A549 (cell line): ENCODE measurements at regions not wholly inside any gene's neighbourhood (a gene's known extent, or its start where the extent isn't known, plus 50 kb on each side); places are given as distances from the start of the nearest gene placed in this dataset.

Experiments used
- CHD2 ChIP-seq: fragments of 150-350 bp; IDR thresholded peaks from 2 replicates; pipeline ENCODE4 v1.6.1; 2014; ENCODE audit warnings: low read length; ENCODE audit not compliant: partially characterized antibody
- EHF ChIP-seq: fragments of 250-450 bp; sonication (Bioruptor Pico); IDR thresholded peaks from 2 replicates; pipeline ENCODE4 v1.5.0; 2020; ENCODE audit warnings: mild to moderate bottlenecking
- HMGXB4 ChIP-seq: fragments of 250-450 bp; sonication (Bioruptor Pico); IDR thresholded peaks from 2 replicates; pipeline ENCODE4 v1.5.0; 2021; ENCODE audit warnings: mild to moderate bottlenecking, moderate library complexity, borderline replicate concordance
- MAX ChIP-seq: IDR thresholded peaks from 2 replicates; pipeline ENCODE4 v1.6.1; 2012
- NR3C1 ChIP-seq: fragments of >200 bp; sonication (Bioruptor Twin); formaldehyde crosslinking; IDR thresholded peaks from 3 replicates; pipeline ENCODE4 v1.6.1; 2017
- PHF8 ChIP-seq: fragments of 200-600 bp; sonication (generic); IDR thresholded peaks from 2 replicates; pipeline ENCODE4 v1.6.1; 2016; ENCODE audit warnings: low read depth, mild to moderate bottlenecking, antibody characterized with exemption, moderate library complexity, borderline replicate concordance
- POLR2A ChIP-seq: IDR thresholded peaks from 2 replicates; pipeline ENCODE4 v1.6.1; 2012; ENCODE audit warnings: mild to moderate bottlenecking, low read length
- POLR2AphosphoS2 ChIP-seq: conservative IDR thresholded peaks from 2 replicates; pipeline ENCODE4 v1.6.1; 2012; ENCODE audit warnings: low read length, improper control_type of control experiment, inconsistent platforms
- RARB ChIP-seq: fragments of 250-450 bp; sonication (Bioruptor Pico); IDR thresholded peaks from 2 replicates; pipeline ENCODE4 v1.8.0; 2021; ENCODE audit warnings: mild to moderate bottlenecking, moderate library complexity
- RFX5 ChIP-seq: fragments of 450-650 bp; IDR thresholded peaks from 2 replicates; pipeline ENCODE4 v1.7.1; 2014; ENCODE audit warnings: antibody characterized with exemption, mild to moderate bottlenecking, moderate library complexity
- SREBF2 ChIP-seq: fragments of 450-650 bp; IDR thresholded peaks from 2 replicates; pipeline ENCODE4 v1.6.1; 2014; ENCODE audit warnings: mild to moderate bottlenecking, moderate library complexity
- TF ChIP-seq, protein P1 (sequence below): fragments of >200 bp; sonication (Bioruptor Twin); formaldehyde crosslinking; IDR thresholded peaks from 3 replicates; pipeline ENCODE4 v1.5.1; 2016
- TF ChIP-seq, protein P2 (sequence below): fragments of 200-600 bp; sonication (generic); IDR thresholded peaks from 2 replicates; pipeline ENCODE4 v1.6.1; 2016; ENCODE audit warnings: antibody characterized with exemption, mild to moderate bottlenecking, moderate library complexity
- TF ChIP-seq, protein P3 (sequence below): fragments of 450-650 bp; IDR thresholded peaks from 2 replicates; pipeline ENCODE4 v1.6.1; 2014; ENCODE audit warnings: antibody characterized with exemption

GRCh38 chr7:112594397-112594796 is 113.6 kb downstream of the LSMEM1 start:
- TF ChIP-seq SREBF2 (no peak), CHD2 (no peak), HMGXB4 (no peak), POLR2A (no peak), MAX (no peak), EHF (CRISPR knock-in tag) (no peak), PHF8 (no peak), POLR2AphosphoS2 (no peak), RARB (CRISPR knock-in tag) (no peak), RFX5 (no peak), NR3C1 (no peak)
- TF ChIP-seq, protein P1, sequence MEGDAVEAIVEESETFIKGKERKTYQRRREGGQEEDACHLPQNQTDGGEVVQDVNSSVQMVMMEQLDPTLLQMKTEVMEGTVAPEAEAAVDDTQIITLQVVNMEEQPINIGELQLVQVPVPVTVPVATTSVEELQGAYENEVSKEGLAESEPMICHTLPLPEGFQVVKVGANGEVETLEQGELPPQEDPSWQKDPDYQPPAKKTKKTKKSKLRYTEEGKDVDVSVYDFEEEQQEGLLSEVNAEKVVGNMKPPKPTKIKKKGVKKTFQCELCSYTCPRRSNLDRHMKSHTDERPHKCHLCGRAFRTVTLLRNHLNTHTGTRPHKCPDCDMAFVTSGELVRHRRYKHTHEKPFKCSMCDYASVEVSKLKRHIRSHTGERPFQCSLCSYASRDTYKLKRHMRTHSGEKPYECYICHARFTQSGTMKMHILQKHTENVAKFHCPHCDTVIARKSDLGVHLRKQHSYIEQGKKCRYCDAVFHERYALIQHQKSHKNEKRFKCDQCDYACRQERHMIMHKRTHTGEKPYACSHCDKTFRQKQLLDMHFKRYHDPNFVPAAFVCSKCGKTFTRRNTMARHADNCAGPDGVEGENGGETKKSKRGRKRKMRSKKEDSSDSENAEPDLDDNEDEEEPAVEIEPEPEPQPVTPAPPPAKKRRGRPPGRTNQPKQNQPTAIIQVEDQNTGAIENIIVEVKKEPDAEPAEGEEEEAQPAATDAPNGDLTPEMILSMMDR = no peak
- TF ChIP-seq, protein P2, sequence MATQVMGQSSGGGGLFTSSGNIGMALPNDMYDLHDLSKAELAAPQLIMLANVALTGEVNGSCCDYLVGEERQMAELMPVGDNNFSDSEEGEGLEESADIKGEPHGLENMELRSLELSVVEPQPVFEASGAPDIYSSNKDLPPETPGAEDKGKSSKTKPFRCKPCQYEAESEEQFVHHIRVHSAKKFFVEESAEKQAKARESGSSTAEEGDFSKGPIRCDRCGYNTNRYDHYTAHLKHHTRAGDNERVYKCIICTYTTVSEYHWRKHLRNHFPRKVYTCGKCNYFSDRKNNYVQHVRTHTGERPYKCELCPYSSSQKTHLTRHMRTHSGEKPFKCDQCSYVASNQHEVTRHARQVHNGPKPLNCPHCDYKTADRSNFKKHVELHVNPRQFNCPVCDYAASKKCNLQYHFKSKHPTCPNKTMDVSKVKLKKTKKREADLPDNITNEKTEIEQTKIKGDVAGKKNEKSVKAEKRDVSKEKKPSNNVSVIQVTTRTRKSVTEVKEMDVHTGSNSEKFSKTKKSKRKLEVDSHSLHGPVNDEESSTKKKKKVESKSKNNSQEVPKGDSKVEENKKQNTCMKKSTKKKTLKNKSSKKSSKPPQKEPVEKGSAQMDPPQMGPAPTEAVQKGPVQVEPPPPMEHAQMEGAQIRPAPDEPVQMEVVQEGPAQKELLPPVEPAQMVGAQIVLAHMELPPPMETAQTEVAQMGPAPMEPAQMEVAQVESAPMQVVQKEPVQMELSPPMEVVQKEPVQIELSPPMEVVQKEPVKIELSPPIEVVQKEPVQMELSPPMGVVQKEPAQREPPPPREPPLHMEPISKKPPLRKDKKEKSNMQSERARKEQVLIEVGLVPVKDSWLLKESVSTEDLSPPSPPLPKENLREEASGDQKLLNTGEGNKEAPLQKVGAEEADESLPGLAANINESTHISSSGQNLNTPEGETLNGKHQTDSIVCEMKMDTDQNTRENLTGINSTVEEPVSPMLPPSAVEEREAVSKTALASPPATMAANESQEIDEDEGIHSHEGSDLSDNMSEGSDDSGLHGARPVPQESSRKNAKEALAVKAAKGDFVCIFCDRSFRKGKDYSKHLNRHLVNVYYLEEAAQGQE = no peak
- TF ChIP-seq, protein P3, sequence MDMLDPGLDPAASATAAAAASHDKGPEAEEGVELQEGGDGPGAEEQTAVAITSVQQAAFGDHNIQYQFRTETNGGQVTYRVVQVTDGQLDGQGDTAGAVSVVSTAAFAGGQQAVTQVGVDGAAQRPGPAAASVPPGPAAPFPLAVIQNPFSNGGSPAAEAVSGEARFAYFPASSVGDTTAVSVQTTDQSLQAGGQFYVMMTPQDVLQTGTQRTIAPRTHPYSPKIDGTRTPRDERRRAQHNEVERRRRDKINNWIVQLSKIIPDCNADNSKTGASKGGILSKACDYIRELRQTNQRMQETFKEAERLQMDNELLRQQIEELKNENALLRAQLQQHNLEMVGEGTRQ = no peak
